Cardiac fibroblast (primary cell): ENCODE measurements at regions not wholly inside any gene's neighbourhood (a gene's known extent, or its start where the extent isn't known, plus 50 kb on each side); places are given as distances from the start of the nearest gene placed in this dataset.

Experiments
- DNase-seq, 2 donors: peaks; one replicate each; pipeline versions ENCODE4 v3.0.0 to v3.0.0-alpha.2; 2010; ENCODE audit warnings: low read depth in 2 of 2
- H3K4me3 ChIP-seq, 2 donors: replicated peaks in 1 of 2; 1 replicate in 1 of 2; 2 replicates in 1 of 2; pipeline ENCODE4 v1.5.1; 2011; ENCODE audit warnings: low read depth in 2 of 2, low read length in 2 of 2, mild to moderate bottlenecking in 2 of 2, moderate library complexity in 1 of 2
- TF ChIP-seq, protein P1 (sequence below): IDR thresholded peaks from one replicate; pipeline ENCODE4 v1.5.1; 2011; ENCODE audit warnings: low read depth, mild to moderate bottlenecking, low read length, inconsistent platforms

- TF ChIP-seq, protein P1, sequence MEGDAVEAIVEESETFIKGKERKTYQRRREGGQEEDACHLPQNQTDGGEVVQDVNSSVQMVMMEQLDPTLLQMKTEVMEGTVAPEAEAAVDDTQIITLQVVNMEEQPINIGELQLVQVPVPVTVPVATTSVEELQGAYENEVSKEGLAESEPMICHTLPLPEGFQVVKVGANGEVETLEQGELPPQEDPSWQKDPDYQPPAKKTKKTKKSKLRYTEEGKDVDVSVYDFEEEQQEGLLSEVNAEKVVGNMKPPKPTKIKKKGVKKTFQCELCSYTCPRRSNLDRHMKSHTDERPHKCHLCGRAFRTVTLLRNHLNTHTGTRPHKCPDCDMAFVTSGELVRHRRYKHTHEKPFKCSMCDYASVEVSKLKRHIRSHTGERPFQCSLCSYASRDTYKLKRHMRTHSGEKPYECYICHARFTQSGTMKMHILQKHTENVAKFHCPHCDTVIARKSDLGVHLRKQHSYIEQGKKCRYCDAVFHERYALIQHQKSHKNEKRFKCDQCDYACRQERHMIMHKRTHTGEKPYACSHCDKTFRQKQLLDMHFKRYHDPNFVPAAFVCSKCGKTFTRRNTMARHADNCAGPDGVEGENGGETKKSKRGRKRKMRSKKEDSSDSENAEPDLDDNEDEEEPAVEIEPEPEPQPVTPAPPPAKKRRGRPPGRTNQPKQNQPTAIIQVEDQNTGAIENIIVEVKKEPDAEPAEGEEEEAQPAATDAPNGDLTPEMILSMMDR = no peak
- no peak overlapping the region for H3K4me3 ChIP-seq
- no peak for DNase-seq
Measured at GRCh38 chr10:108696792-108697477, 1226.4 kb downstream of the XPNPEP1 start.

GRCh38 chr10:108691126-108691525 is 1232.2 kb downstream of the XPNPEP1 start:
- no peak for DNase-seq
- TF ChIP-seq, protein P1 = no peak

GRCh38 chr10:108690530-108690929 is 1232.8 kb downstream of the XPNPEP1 start:
- no peak for DNase-seq
- TF ChIP-seq, protein P1 = no peak
- H3K4me3 ChIP-seq = no peak overlapping the region

More at GRCh38 chr10:108691126-108691525, 1232.2 kb downstream of the XPNPEP1 start:
- H3K4me3 ChIP-seq = no peak overlapping the region

- H3K4me3 ChIP-seq = no peak overlapping the region
- no peak for DNase-seq
- TF ChIP-seq, protein P1 = no peak
Measured at GRCh38 chr10:108689891-108690290, 1233.4 kb downstream of the XPNPEP1 start.

GRCh38 chr10:108688314-108688713 is 1235.0 kb downstream of the XPNPEP1 start:
- no peak overlapping the region for H3K4me3 ChIP-seq
- no peak for DNase-seq
- TF ChIP-seq, protein P1 = no peak

- H3K4me3 ChIP-seq = no peak overlapping the region
- DNase-seq = no peak
- TF ChIP-seq, protein P1 = no peak
Measured at GRCh38 chr10:108685863-108686531, 1237.3 kb downstream of the XPNPEP1 start.
